ENCODE measurements at regions not wholly inside any gene's neighbourhood (a gene's known extent, or its start where the extent isn't known, plus 50 kb on each side); places are given as distances from the start of the nearest gene placed in this dataset.

GRCh38 chr9:118931941-118932340 is 437.3 kb downstream of the BRINP1 start (continued):
- TF ChIP-seq E2F4 (CRISPR knock-in tag; IDR thresholded peaks at IDR 0.05; ENCODE audit: borderline replicate concordance, low read depth) = no peak

DNA sequence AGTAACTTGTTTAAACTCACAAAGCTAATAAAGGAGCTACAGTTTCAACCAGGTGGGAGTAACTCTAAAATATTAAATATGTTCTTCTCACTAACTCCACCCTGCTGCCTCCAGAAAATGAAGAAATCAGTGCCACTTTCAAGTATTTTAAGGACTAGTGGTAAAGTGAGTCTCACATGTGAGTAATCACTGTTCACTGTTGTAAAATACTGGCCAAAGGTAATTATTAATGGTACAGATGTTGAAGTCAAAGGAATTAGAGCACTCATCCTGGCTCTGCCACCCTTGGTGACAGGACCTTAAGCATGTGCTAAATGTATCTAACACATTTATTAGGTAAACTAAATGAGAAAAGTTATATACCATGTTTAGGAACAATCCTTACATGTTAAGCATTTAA is 430.7 kb downstream of the BRINP1 start:
- Mint-ChIP-seq H3K27ac (no peak overlapping the region), H3K9me3 (no peaks in the 10 kb centered on the region), H3K4me1 (peaks cover 8% of the 10 kb centered on the region), H3K4me3 (no peak overlapping the region), H3K36me3 (no peaks in the 10 kb centered on the region), H3K27me3 (ENCODE audit: low read depth) (peaks cover 85% of the 10 kb centered on the region)
- CTCF ChIA-PET = no interaction called here
- ATAC-seq = no peak
- POLR2A ChIA-PET = no interaction called here
- TF ChIP-seq, protein P1, sequence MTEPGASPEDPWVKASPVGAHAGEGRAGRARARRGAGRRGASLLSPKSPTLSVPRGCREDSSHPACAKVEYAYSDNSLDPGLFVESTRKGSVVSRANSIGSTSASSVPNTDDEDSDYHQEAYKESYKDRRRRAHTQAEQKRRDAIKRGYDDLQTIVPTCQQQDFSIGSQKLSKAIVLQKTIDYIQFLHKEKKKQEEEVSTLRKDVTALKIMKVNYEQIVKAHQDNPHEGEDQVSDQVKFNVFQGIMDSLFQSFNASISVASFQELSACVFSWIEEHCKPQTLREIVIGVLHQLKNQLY (CRISPR knock-in tag; IDR thresholded peaks at IDR 0.05) = no peak
- TF ChIP-seq MYBL2 (CRISPR knock-in tag; IDR thresholded peaks at IDR 0.05) (no peak), ELF4 (CRISPR knock-in tag; IDR thresholded peaks at IDR 0.05; ENCODE audit: low read depth) (no peak), E2F5 (CRISPR knock-in tag; IDR thresholded peaks at IDR 0.05) (no peak), GABPB1 (CRISPR knock-in tag; IDR thresholded peaks at IDR 0.05) (no peak), NFYB (CRISPR knock-in tag; conservative IDR thresholded peaks at IDR 0.05; ENCODE audit: low read depth) (no peak), ZBTB21 (CRISPR knock-in tag; IDR thresholded peaks at IDR 0.05; ENCODE audit: borderline replicate concordance) (no peak), NR2C2 (CRISPR knock-in tag; IDR thresholded peaks at IDR 0.05) (no peak), ETV6 (CRISPR knock-in tag; IDR thresholded peaks at IDR 0.05) (no peak), ZNF423 (CRISPR knock-in tag; IDR thresholded peaks at IDR 0.05) (no peak), SMAD4 (CRISPR knock-in tag; IDR thresholded peaks at IDR 0.05) (no peak), JUN (CRISPR knock-in tag; IDR thresholded peaks at IDR 0.05) (no peak), ATF1 (CRISPR knock-in tag; IDR thresholded peaks at IDR 0.05) (no peak), SOX15 (CRISPR knock-in tag; IDR thresholded peaks at IDR 0.05) (no peak), MXD4 (CRISPR knock-in tag; IDR thresholded peaks at IDR 0.05; ENCODE audit: borderline replicate concordance) (no peak)
- TF ChIP-seq, protein P2, sequence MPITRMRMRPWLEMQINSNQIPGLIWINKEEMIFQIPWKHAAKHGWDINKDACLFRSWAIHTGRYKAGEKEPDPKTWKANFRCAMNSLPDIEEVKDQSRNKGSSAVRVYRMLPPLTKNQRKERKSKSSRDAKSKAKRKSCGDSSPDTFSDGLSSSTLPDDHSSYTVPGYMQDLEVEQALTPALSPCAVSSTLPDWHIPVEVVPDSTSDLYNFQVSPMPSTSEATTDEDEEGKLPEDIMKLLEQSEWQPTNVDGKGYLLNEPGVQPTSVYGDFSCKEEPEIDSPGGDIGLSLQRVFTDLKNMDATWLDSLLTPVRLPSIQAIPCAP (CRISPR knock-in tag; IDR thresholded peaks at IDR 0.05) = no peak
- TF ChIP-seq, protein P3, sequence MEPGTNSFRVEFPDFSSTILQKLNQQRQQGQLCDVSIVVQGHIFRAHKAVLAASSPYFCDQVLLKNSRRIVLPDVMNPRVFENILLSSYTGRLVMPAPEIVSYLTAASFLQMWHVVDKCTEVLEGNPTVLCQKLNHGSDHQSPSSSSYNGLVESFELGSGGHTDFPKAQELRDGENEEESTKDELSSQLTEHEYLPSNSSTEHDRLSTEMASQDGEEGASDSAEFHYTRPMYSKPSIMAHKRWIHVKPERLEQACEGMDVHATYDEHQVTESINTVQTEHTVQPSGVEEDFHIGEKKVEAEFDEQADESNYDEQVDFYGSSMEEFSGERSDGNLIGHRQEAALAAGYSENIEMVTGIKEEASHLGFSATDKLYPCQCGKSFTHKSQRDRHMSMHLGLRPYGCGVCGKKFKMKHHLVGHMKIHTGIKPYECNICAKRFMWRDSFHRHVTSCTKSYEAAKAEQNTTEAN (CRISPR knock-in tag; IDR thresholded peaks at IDR 0.05) = no peak
- TF ChIP-seq, protein P4, sequence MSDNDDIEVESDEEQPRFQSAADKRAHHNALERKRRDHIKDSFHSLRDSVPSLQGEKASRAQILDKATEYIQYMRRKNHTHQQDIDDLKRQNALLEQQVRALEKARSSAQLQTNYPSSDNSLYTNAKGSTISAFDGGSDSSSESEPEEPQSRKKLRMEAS (CRISPR knock-in tag; IDR thresholded peaks at IDR 0.05) = no peak
- TF ChIP-seq, protein P5, sequence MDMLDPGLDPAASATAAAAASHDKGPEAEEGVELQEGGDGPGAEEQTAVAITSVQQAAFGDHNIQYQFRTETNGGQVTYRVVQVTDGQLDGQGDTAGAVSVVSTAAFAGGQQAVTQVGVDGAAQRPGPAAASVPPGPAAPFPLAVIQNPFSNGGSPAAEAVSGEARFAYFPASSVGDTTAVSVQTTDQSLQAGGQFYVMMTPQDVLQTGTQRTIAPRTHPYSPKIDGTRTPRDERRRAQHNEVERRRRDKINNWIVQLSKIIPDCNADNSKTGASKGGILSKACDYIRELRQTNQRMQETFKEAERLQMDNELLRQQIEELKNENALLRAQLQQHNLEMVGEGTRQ (CRISPR knock-in tag; IDR thresholded peaks at IDR 0.05) = no peak
- no peak for DNase-seq (ENCODE audit: low spot score)

DNA sequence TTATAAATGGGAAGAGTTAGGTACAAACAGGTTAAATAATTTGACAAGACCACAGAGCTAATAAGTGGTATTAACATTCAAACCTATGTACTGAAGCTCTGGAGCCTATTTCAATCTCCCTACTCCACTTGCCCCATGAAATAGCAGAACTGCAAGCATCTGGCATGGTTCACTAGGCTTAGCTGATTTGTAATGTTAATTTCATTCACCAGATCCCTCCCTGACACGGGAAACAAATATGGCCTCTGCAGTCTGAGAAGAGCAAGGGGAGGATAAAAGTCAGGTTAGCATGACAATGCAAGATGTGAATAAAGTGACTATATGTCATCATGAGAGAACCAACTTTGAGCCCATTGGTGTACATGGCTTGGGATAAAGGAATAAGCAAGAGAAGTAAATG is 428.8 kb downstream of the BRINP1 start:
- Mint-ChIP-seq H3K4me1 (peaks cover 8% of the 10 kb centered on the region), H3K27me3 (ENCODE audit: low read depth) (peaks cover 74% of the 10 kb centered on the region), H3K4me3 (no peak overlapping the region), H3K36me3 (no peaks in the 10 kb centered on the region), H3K27ac (no peak overlapping the region), H3K9me3 (no peaks in the 10 kb centered on the region)
- ChIA-PET CTCF (no interaction called here), POLR2A (no interaction called here)
- no peak for DNase-seq (ENCODE audit: low spot score)
- ATAC-seq = peak; percentile 91
- TF ChIP-seq TCF7 (CRISPR knock-in tag; IDR thresholded peaks at IDR 0.05; ENCODE audit: low read depth) (no peak), ZNF232 (CRISPR knock-in tag; IDR thresholded peaks at IDR 0.05) (no peak), IRF2 (CRISPR knock-in tag; IDR thresholded peaks at IDR 0.05; ENCODE audit: borderline replicate concordance, low read depth) (no peak), NFE2L1 (CRISPR knock-in tag; IDR thresholded peaks at IDR 0.05) (no peak), HMGA2 (CRISPR knock-in tag; IDR thresholded peaks at IDR 0.05) (no peak), KAT7 (CRISPR knock-in tag; IDR thresholded peaks at IDR 0.05; ENCODE audit: borderline replicate concordance) (no peak), JUN (CRISPR knock-in tag; IDR thresholded peaks at IDR 0.05) (no peak), NR2C2 (CRISPR knock-in tag; IDR thresholded peaks at IDR 0.05) (no peak), PRRX2 (CRISPR knock-in tag; IDR thresholded peaks at IDR 0.05) (no peak), ZNF138 (CRISPR knock-in tag; conservative IDR thresholded peaks at IDR 0.05) (no peak), ZNF317 (CRISPR knock-in tag; IDR thresholded peaks at IDR 0.05; ENCODE audit: borderline replicate concordance, low read depth) (no peak)
- TF ChIP-seq, protein P5 (CRISPR knock-in tag; IDR thresholded peaks at IDR 0.05) = no peak
- TF ChIP-seq, protein P6, sequence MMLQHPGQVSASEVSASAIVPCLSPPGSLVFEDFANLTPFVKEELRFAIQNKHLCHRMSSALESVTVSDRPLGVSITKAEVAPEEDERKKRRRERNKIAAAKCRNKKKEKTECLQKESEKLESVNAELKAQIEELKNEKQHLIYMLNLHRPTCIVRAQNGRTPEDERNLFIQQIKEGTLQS (CRISPR knock-in tag; conservative IDR thresholded peaks at IDR 0.05) = no peak

All from WTC11 (cell line).